Panc1 (cell line): ENCODE measurements at regions not wholly inside any gene's neighbourhood (a gene's known extent, or its start where the extent isn't known, plus 50 kb on each side); places are given as distances from the start of the nearest gene placed in this dataset.

ENCODE experiments used
- SIN3A ChIP-seq: IDR thresholded peaks from 2 replicates; pipeline ENCODE4 v1.6.1; 2012; ENCODE audit warnings: low read depth, mild to moderate bottlenecking, low read length, moderate library complexity, borderline replicate concordance; ENCODE audit not compliant: insufficient read depth
- TF ChIP-seq, protein P1 (sequence below): fragments of 450-650 bp; IDR thresholded peaks from 2 replicates; pipeline ENCODE4 v1.5.1; 2017; ENCODE audit warnings: mild to moderate bottlenecking

DNA sequence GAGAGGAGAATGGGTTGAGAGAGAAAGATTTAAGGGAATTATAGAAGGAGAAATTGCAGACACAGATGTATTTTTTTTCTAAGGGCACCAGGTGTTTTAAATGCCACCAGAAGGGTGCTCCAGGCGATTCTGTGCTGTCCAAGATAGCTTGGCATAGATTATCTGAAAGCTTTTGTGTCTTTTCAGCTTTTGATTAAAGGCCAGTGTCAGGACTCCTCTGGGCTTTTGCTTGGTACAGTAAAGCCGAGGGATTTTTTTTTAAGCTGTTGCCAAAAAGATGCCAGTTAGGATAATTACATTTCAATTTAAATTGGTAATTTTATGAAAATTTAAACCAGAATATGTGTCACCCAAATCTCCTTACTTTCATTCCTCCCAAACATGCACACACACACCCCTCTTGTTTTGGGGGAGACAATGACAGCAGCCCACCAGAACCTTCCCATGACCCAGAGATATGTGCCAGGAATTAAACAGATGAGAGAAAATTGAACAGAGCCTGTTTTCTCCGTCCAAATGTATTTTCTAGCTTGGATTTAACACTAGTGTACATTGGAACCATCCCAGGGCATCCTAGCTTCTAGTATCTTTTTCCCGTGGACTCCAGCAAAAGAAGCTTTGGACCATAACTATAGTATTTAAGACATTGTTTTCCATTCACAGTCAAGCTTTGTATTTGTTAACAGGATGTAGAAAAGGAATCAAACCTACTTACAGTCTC lies 670.7 kb upstream of the CXADR start:
- TF ChIP-seq SIN3A: no peak
- TF ChIP-seq, protein P1, sequence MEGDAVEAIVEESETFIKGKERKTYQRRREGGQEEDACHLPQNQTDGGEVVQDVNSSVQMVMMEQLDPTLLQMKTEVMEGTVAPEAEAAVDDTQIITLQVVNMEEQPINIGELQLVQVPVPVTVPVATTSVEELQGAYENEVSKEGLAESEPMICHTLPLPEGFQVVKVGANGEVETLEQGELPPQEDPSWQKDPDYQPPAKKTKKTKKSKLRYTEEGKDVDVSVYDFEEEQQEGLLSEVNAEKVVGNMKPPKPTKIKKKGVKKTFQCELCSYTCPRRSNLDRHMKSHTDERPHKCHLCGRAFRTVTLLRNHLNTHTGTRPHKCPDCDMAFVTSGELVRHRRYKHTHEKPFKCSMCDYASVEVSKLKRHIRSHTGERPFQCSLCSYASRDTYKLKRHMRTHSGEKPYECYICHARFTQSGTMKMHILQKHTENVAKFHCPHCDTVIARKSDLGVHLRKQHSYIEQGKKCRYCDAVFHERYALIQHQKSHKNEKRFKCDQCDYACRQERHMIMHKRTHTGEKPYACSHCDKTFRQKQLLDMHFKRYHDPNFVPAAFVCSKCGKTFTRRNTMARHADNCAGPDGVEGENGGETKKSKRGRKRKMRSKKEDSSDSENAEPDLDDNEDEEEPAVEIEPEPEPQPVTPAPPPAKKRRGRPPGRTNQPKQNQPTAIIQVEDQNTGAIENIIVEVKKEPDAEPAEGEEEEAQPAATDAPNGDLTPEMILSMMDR: no peak
